ENCODE measurements at regions not wholly inside any gene's neighbourhood (a gene's known extent, or its start where the extent isn't known, plus 50 kb on each side); places are given as distances from the start of the nearest gene placed in this dataset.

GRCh38 chr7:54701982-54702381 lies 57.0 kb downstream of the SEC61G start:
- Mint-ChIP-seq H3K27me3 (peaks cover 9% of the 10 kb centered on the region), H3K4me3 (no peak overlapping the region), H3K4me1 (ENCODE audit: low read depth) (no peaks in the 10 kb centered on the region), H3K36me3 (ENCODE audit: low read depth) (no peaks in the 10 kb centered on the region), H3K27ac (no peak overlapping the region), H3K9me3 (no peaks in the 10 kb centered on the region)
- DNase-seq: no peak
- intact Hi-C loops (cut with DNase I, micrococcal nuclease): no loop called here
- CTCF ChIA-PET: no interaction called here
- H3K27me3 ChIP-seq (ENCODE audit: control insufficient read depth in 1 of 2, insufficient read depth in 2 of 2, low read length in 2 of 2): no peaks in the 10 kb centered on the region
- ATAC-seq (ENCODE audit: poor library complexity): no peak
- H3K36me3 ChIP-seq (ENCODE audit: insufficient read depth, low read length): no peaks in the 10 kb centered on the region
- no peak overlapping the region for H3K4me3 ChIP-seq (ENCODE audit: low read length)
- H3K27ac ChIP-seq (ENCODE audit: low read depth in 1 of 2, low read length in 2 of 2): no peak overlapping the region
- no peaks in the 10 kb centered on the region for H3K4me1 ChIP-seq (ENCODE audit: insufficient read depth, low read length)
- TF ChIP-seq, protein P1, sequence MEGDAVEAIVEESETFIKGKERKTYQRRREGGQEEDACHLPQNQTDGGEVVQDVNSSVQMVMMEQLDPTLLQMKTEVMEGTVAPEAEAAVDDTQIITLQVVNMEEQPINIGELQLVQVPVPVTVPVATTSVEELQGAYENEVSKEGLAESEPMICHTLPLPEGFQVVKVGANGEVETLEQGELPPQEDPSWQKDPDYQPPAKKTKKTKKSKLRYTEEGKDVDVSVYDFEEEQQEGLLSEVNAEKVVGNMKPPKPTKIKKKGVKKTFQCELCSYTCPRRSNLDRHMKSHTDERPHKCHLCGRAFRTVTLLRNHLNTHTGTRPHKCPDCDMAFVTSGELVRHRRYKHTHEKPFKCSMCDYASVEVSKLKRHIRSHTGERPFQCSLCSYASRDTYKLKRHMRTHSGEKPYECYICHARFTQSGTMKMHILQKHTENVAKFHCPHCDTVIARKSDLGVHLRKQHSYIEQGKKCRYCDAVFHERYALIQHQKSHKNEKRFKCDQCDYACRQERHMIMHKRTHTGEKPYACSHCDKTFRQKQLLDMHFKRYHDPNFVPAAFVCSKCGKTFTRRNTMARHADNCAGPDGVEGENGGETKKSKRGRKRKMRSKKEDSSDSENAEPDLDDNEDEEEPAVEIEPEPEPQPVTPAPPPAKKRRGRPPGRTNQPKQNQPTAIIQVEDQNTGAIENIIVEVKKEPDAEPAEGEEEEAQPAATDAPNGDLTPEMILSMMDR (IDR thresholded peaks at IDR 0.05): no peak
- H3K9me3 ChIP-seq (ENCODE audit: control insufficient read depth in 1 of 2, insufficient read depth in 1 of 2, low read length in 2 of 2): peaks cover 0 to 15% of the 10 kb centered on the region in 2 experiments
- POLR2A ChIA-PET: no interaction called here

- Mint-ChIP-seq H3K36me3 (ENCODE audit: low read depth) (no peaks in the 10 kb centered on the region), H3K27me3 (peaks cover 9% of the 10 kb centered on the region), H3K27ac (no peak overlapping the region), H3K4me3 (no peak overlapping the region), H3K4me1 (ENCODE audit: low read depth) (no peaks in the 10 kb centered on the region), H3K9me3 (no peaks in the 10 kb centered on the region)
- Histone ChIP-seq H3K27me3 (ENCODE audit: control insufficient read depth in 1 of 2, insufficient read depth in 2 of 2, low read length in 2 of 2) (no peaks in the 10 kb centered on the region), H3K36me3 (ENCODE audit: insufficient read depth, low read length) (no peaks in the 10 kb centered on the region), H3K4me1 (ENCODE audit: insufficient read depth, low read length) (no peaks in the 10 kb centered on the region), H3K27ac (ENCODE audit: low read depth in 1 of 2, low read length in 2 of 2) (no peak overlapping the region), H3K9me3 (ENCODE audit: control insufficient read depth in 1 of 2, insufficient read depth in 1 of 2, low read length in 2 of 2) (peaks cover 0 to 15% of the 10 kb centered on the region in 2 experiments), H3K4me3 (ENCODE audit: low read length) (no peak overlapping the region)
- ATAC-seq (ENCODE audit: poor library complexity): no peak
- ChIA-PET CTCF (no interaction called here), POLR2A (no interaction called here)
- no peak for DNase-seq
- intact Hi-C loops (cut with DNase I, micrococcal nuclease): no loop called here
- TF ChIP-seq, protein P1 (IDR thresholded peaks at IDR 0.05): no peak
These were observed 59.3 kb downstream of the SEC61G start for GRCh38 chr7:54699715-54700114.

DNA sequence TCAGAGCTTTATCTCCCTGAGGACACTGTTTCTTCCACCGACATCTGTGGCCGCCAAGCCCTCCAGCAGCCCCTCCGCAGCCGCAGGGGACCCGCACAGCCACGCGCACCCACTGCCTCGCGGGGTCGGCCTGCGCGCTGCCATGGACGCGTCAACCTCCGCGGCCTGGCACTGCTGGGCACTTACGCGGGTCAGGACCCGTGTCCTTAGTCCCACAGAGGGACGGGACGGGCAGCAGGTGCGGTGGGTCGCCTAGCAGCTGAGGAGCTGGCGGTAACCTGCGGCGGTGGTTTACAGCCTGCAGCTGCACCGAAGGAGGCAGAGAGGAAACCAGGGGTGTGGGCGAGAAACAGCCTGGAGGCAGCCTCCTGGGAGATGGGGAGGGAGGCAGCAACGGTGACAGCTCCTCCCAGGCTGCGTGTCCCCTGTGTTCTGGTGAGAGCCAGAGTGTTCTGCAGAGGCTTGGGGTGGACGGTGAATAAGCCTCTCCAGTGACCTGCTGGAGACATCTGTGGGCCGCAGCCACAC lies 61.3 kb downstream of the SEC61G start:
- Histone ChIP-seq H3K9me3 (ENCODE audit: control insufficient read depth in 1 of 2, insufficient read depth in 1 of 2, low read length in 2 of 2) (peaks cover 0 to 15% of the 10 kb centered on the region in 2 experiments), H3K27me3 (ENCODE audit: control insufficient read depth in 1 of 2, insufficient read depth in 2 of 2, low read length in 2 of 2) (no peaks in the 10 kb centered on the region), H3K4me1 (ENCODE audit: insufficient read depth, low read length) (no peaks in the 10 kb centered on the region), H3K27ac (ENCODE audit: low read depth in 1 of 2, low read length in 2 of 2) (no peak overlapping the region), H3K4me3 (ENCODE audit: low read length) (no peak overlapping the region), H3K36me3 (ENCODE audit: insufficient read depth, low read length) (no peaks in the 10 kb centered on the region)
- Mint-ChIP-seq H3K9me3 (no peaks in the 10 kb centered on the region), H3K4me3 (no peak overlapping the region), H3K36me3 (ENCODE audit: low read depth) (no peaks in the 10 kb centered on the region), H3K4me1 (ENCODE audit: low read depth) (no peaks in the 10 kb centered on the region), H3K27me3 (peaks cover 9% of the 10 kb centered on the region), H3K27ac (no peak overlapping the region)
- ChIA-PET CTCF (no interaction called here), POLR2A (no interaction called here)
- TF ChIP-seq, protein P1 (IDR thresholded peaks at IDR 0.05): no peak
- DNase-seq: no peak
- intact Hi-C loops (cut with DNase I, micrococcal nuclease): no loop called here
- no peak for ATAC-seq (ENCODE audit: poor library complexity)
